H1 (cell line): ENCODE measurements at regions not wholly inside any gene's neighbourhood (a gene's known extent, or its start where the extent isn't known, plus 50 kb on each side); places are given as distances from the start of the nearest gene placed in this dataset.

Source experiments
- CTCF ChIA-PET: fragments of 300-600 bp; sonication (Branson Sonifier 250); formaldehyde crosslinking; loops from one replicate; lab custom pipeline; 2021; ENCODE audit not compliant: partially characterized antibody; lab: Charles Lee
- POLR2A ChIA-PET: fragments of 300-600 bp; sonication (Branson Sonifier 250); formaldehyde crosslinking; loops from one replicate; lab custom pipeline; 2021; ENCODE audit warnings: inconsistent platforms; ENCODE audit not compliant: partially characterized antibody; lab: Charles Lee
- DNase-seq, 2 experiments: peaks; one replicate each; pipeline versions ENCODE4 v3.0.0 to v3.0.0-alpha.2; 2010 to 2022; ENCODE audit warnings: low spot score in 2 of 2, low read depth in 1 of 2, mixed read lengths in 1 of 2
- FAIRE-seq: peaks from 2 replicates; lab custom pipeline; 2011; peaks lifted over from hg19 to GRCh38; lab: Jason Lieb, UNC
- H2AFZ ChIP-seq: 2 replicates; pipeline ENCODE4 v1.8.1; 2012; ENCODE audit warnings: low read length, inconsistent platforms
- H2AK5ac ChIP-seq: 2 replicates; pipeline ENCODE4 v1.6.1; 2013; ENCODE audit warnings: low read depth, low read length
- H2BK120ac ChIP-seq: replicated peaks from 2 replicates; pipeline ENCODE3; 2013; ENCODE audit warnings: low read depth, low read length, inconsistent platforms
- H2BK12ac ChIP-seq: 2 replicates; pipeline ENCODE4 v1.6.1; 2013; ENCODE audit warnings: low read depth, low read length
- H2BK15ac ChIP-seq: 2 replicates; pipeline ENCODE4 v1.6.1; 2013; ENCODE audit warnings: low read length
- H2BK20ac ChIP-seq: 2 replicates; pipeline ENCODE4 v1.6.1; 2013; ENCODE audit warnings: low read length
- H2BK5ac ChIP-seq: 2 replicates; pipeline ENCODE4 v1.6.1; 2013; ENCODE audit warnings: low read depth, low read length
- H3K14ac ChIP-seq: 2 replicates; pipeline ENCODE4 v1.6.1; 2013; ENCODE audit warnings: inconsistent platforms; ENCODE audit not compliant: insufficient read length
- H3K18ac ChIP-seq: 2 replicates; pipeline ENCODE4 v1.6.1; 2013; ENCODE audit warnings: low read length; ENCODE audit errors: extremely low read depth
- H3K23ac ChIP-seq: 2 replicates; pipeline ENCODE4 v1.6.1; 2013; ENCODE audit warnings: inconsistent platforms; ENCODE audit not compliant: insufficient read length
- H3K23me2 ChIP-seq: 2 replicates; pipeline ENCODE4 v1.6.1; 2013; ENCODE audit warnings: low read depth, low read length
- H3K27ac ChIP-seq: 2 replicates; pipeline ENCODE4 v1.6.1; 2011; ENCODE audit warnings: low read depth, low read length, inconsistent platforms
- H3K27me3 ChIP-seq, 4 experiments: replicated peaks in 1 of 4; 1 replicate in 1 of 4; 2 replicates in 3 of 4; pipeline versions ENCODE4 v1.6.1 to v1.8.1; 2011 to 2013; ENCODE audit warnings: low read length in 3 of 4, mild to moderate bottlenecking in 3 of 4, inconsistent platforms in 2 of 4, mixed read lengths in 2 of 4, moderate library complexity in 1 of 4; ENCODE audit not compliant: control insufficient read depth in 3 of 4, insufficient read depth in 3 of 4; ENCODE audit errors: extremely low read depth in 1 of 4
- H3K36me3 ChIP-seq, 4 experiments: 2 replicates each; pipeline versions ENCODE4 v1.6.1 to v1.8.1; 2011 to 2013; ENCODE audit warnings: mild to moderate bottlenecking in 4 of 4, low read length in 3 of 4, moderate library complexity in 2 of 4, control low read depth in 1 of 4, inconsistent platforms in 1 of 4; ENCODE audit not compliant: insufficient read depth in 4 of 4, control insufficient read depth in 2 of 4
- H3K4ac ChIP-seq: replicated peaks from 2 replicates; pipeline ENCODE3; 2013; ENCODE audit warnings: low read length, low read depth, mixed read lengths, inconsistent platforms; ENCODE audit not compliant: insufficient read length
- H3K4me1 ChIP-seq, 4 experiments: replicated peaks in 1 of 4; 1 replicate in 1 of 4; 2 replicates in 3 of 4; pipeline versions ENCODE4 v1.6.1 to v1.8.1; 2011 to 2013; ENCODE audit warnings: low read length in 3 of 4, inconsistent platforms in 2 of 4, mixed read lengths in 1 of 4; ENCODE audit not compliant: insufficient read depth in 4 of 4, control insufficient read depth in 3 of 4
- H3K4me2 ChIP-seq, 2 experiments: 2 replicates each; pipeline versions ENCODE4 v1.6.1 to v1.8.1; 2011 to 2013; ENCODE audit warnings: low read depth in 2 of 2, low read length in 2 of 2, control low read depth in 1 of 2, inconsistent platforms in 1 of 2, mild to moderate bottlenecking in 1 of 2; ENCODE audit not compliant: insufficient read depth in 1 of 2
- H3K4me3 ChIP-seq, 4 experiments: fragments of 200-600, 300-600 bp in 1 of 4; sonication (generic), shearing (Covaris generic), sonication (Bioruptor Twin) in 1 of 4; 2 replicates each; pipeline versions ENCODE4 v1.5.1 to v1.8.1; 2011 to 2016; ENCODE audit warnings: low read length in 4 of 4, low read depth in 3 of 4, control low read depth in 2 of 4, inconsistent platforms in 2 of 4, mild to moderate bottlenecking in 2 of 4, mixed read lengths in 1 of 4, moderate library complexity in 1 of 4; ENCODE audit not compliant: insufficient read depth in 2 of 4; ENCODE audit errors: extremely low read depth in 1 of 4
- H3K56ac ChIP-seq: replicated peaks from 2 replicates; pipeline ENCODE3; 2013; ENCODE audit warnings: low read depth, mild to moderate bottlenecking, mixed read lengths, low read length, inconsistent platforms; ENCODE audit not compliant: insufficient read length
- H3K79me1 ChIP-seq: 2 replicates; pipeline ENCODE4 v1.6.1; 2013; ENCODE audit warnings: low read depth, low read length, control low read depth
- H3K79me2 ChIP-seq, 2 experiments: 2 replicates each; pipeline versions ENCODE4 v1.6.1 to v1.8.1; 2012 to 2013; ENCODE audit warnings: low read length in 2 of 2, mild to moderate bottlenecking in 2 of 2, inconsistent platforms in 1 of 2; ENCODE audit not compliant: insufficient read depth in 2 of 2, control insufficient read depth in 1 of 2
- H3K9ac ChIP-seq, 4 experiments: replicated peaks in 1 of 4; 1 replicate in 1 of 4; 2 replicates in 3 of 4; pipeline versions ENCODE4 v1.6.1 to v1.8.1; 2011 to 2013; ENCODE audit warnings: low read depth in 3 of 4, low read length in 3 of 4, control low read depth in 2 of 4, mild to moderate bottlenecking in 2 of 4, moderate library complexity in 2 of 4, inconsistent platforms in 1 of 4; ENCODE audit errors: extremely low read depth in 1 of 4
- H3K9me3 ChIP-seq, 2 experiments: 2 replicates each; pipeline versions ENCODE4 v1.6.1 to v1.8.1; 2012 to 2013; ENCODE audit warnings: mild to moderate bottlenecking in 2 of 2, moderate library complexity in 2 of 2, control low read depth in 1 of 2, inconsistent platforms in 1 of 2, low read depth in 1 of 2, low read length in 1 of 2, mixed read lengths in 1 of 2; ENCODE audit not compliant: insufficient read depth in 2 of 2
- H4K20me1 ChIP-seq, 2 experiments: replicated peaks in 1 of 2; 2 replicates each; pipeline versions ENCODE3 to v1.8.1; 2011 to 2013; ENCODE audit warnings: inconsistent platforms in 2 of 2, low read length in 2 of 2, mild to moderate bottlenecking in 1 of 2; ENCODE audit not compliant: insufficient read depth in 2 of 2, control insufficient read depth in 1 of 2
- H4K5ac ChIP-seq: 2 replicates; pipeline ENCODE4 v1.6.1; 2013; ENCODE audit warnings: low read length, low read depth, mixed read lengths, inconsistent platforms; ENCODE audit not compliant: insufficient read length
- H4K8ac ChIP-seq: 2 replicates; pipeline ENCODE4 v1.8.0; 2013; ENCODE audit warnings: mild to moderate bottlenecking, moderate library complexity, low read length, inconsistent platforms; ENCODE audit not compliant: insufficient read depth; ENCODE audit errors: extremely low read depth
- H4K91ac ChIP-seq: replicated peaks from 2 replicates; pipeline ENCODE3; 2013; ENCODE audit warnings: low read length, mixed read lengths, inconsistent platforms; ENCODE audit not compliant: insufficient read length
- ASH2L ChIP-seq: fragments of 200-600, 300-600 bp; sonication (generic); IDR thresholded peaks from one replicate; pipeline ENCODE4 v1.7.1; 2017; ENCODE audit warnings: low read length
- WGBS, 2 experiments: shearing (Covaris generic) in 1 of 2; methylation state at CpG; one replicate each; pipeline versions ENCODE4 v1.1.6 to v1.1.7; 2013 to 2015; ENCODE audit warnings: low lambda C conversion rate in 2 of 2, mixed read lengths in 2 of 2, inconsistent platforms in 1 of 2, low coverage in 1 of 2, missing lambda C conversion rate in 1 of 2; ENCODE audit not compliant: insufficient replicate concordance in 2 of 2, insufficient coverage in 1 of 2, insufficient read length in 1 of 2; ENCODE audit errors: extremely low coverage in 1 of 2, missing lambda C conversion rate in 1 of 2; 5-methylcytosine and 5-hydroxymethylcytosine counted together

DNA sequence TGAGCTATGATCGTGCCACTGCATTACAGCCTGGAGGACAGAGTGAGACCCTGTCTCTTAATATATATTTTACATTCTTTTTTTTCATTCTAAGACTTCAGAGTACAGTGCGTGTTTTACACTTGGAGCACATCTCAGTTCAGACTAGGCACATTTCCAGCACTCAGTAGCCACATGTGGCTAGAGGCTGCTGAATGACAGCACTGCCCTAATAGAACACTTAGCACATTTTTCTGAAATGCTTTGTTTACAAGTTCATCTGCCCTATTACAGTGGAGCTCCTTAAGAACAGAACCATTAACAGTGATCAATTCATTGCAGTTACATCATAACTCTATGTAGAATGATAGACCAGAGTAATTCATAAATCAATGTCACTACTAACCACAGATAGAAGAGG, 138.1 kb downstream of the SUCLG1 start:
- H3K14ac ChIP-seq: no peak overlapping the region
- no peak for FAIRE-seq
- CTCF ChIA-PET: no interaction called here

More for the DNA sequence above, 138.1 kb downstream of the SUCLG1 start:
- Histone ChIP-seq H3K4me3 (no peak overlapping the region), H2BK15ac (no peak overlapping the region), H3K18ac (no peak overlapping the region), H3K23ac (no peak overlapping the region), H2AK5ac (no peak overlapping the region), H2AFZ (no peak overlapping the region), H3K36me3 (no peaks in the 10 kb centered on the region), H4K20me1 (no peaks in the 10 kb centered on the region), H2BK12ac (no peak overlapping the region), H3K79me1 (no peaks in the 10 kb centered on the region), H4K91ac (no peak overlapping the region), H4K5ac (no peak overlapping the region), H3K4ac (no peak overlapping the region), H3K4me1 (no peaks in the 10 kb centered on the region), H3K9me3 (no peaks in the 10 kb centered on the region), H3K4me2 (no peak overlapping the region), H2BK5ac (no peak overlapping the region), H3K23me2 (no peaks in the 10 kb centered on the region), H3K9ac (no peak overlapping the region), H3K27me3 (no peaks in the 10 kb centered on the region), H4K8ac (no peak overlapping the region), H2BK20ac (no peak overlapping the region), H3K79me2 (no peaks in the 10 kb centered on the region), H3K56ac (no peak overlapping the region), H2BK120ac (no peak overlapping the region), H3K27ac (no peak overlapping the region)
- no peak for DNase-seq
- POLR2A ChIA-PET: no interaction called here
- WGBS, 2 experiments: 87% methylated on average over 2 of the region's 2 CpGs; no CpG with 5 or more reads in 1 of the 2 experiments
- no peak for TF ChIP-seq ASH2L
